OCI-LY3 (cell line): ENCODE measurements at regions not wholly inside any gene's neighbourhood (a gene's known extent, or its start where the extent isn't known, plus 50 kb on each side); places are given as distances from the start of the nearest gene placed in this dataset.

Source experiments
- H2AFZ ChIP-seq: fragments of 200-600, 300-600 bp; shearing (Covaris generic); 2 replicates; pipeline ENCODE4 v1.6.0; 2014; ENCODE audit warnings: antibody characterized with exemption, low read depth, low read length
- H3K27ac ChIP-seq: fragments of 200-600, 300-600 bp; sonication (generic); 2 replicates; pipeline ENCODE4 v1.5.1; 2014; ENCODE audit warnings: mild to moderate bottlenecking, low read length, moderate library complexity, mixed read lengths
- H3K27me3 ChIP-seq: fragments of 200-600, 300-600 bp; sonication (generic); 2 replicates; pipeline ENCODE4 v1.6.1; 2014; ENCODE audit warnings: low read depth, low read length, mixed read lengths
- H3K36me3 ChIP-seq: fragments of 200-600, 300-600 bp; sonication (generic); replicated peaks from 2 replicates; pipeline ENCODE3; 2014; ENCODE audit warnings: low read depth, low read length, mixed read lengths
- H3K4me1 ChIP-seq: fragments of 300-600, 200-600 bp; sonication (generic); 2 replicates; pipeline ENCODE4 v1.6.1; 2014; ENCODE audit warnings: low read length, mixed read lengths
- H3K4me2 ChIP-seq: fragments of 200-600, 300-600 bp; sonication (generic); 2 replicates; pipeline ENCODE4 v1.6.1; 2014; ENCODE audit warnings: low read length, mixed read lengths
- H3K4me3 ChIP-seq: fragments of 300-600, 200-600 bp; sonication (generic); 2 replicates; pipeline ENCODE4 v1.5.1; 2014; ENCODE audit warnings: antibody characterized with exemption, mild to moderate bottlenecking, low read length, moderate library complexity
- H3K79me2 ChIP-seq: fragments of 300-600, 200-600 bp; shearing (Covaris generic); 2 replicates; pipeline ENCODE4 v1.6.1; 2014; ENCODE audit warnings: mild to moderate bottlenecking, low read length, mixed read lengths
- H3K9ac ChIP-seq: fragments of 300-600, 200-600 bp; shearing (Covaris generic); 2 replicates; pipeline ENCODE4 v1.6.0; 2014; ENCODE audit warnings: mild to moderate bottlenecking, low read length, moderate library complexity
- H3K9me3 ChIP-seq: fragments of 200-600, 300-600 bp; shearing (Covaris generic); 2 replicates; pipeline ENCODE4 v1.6.1; 2014; ENCODE audit warnings: low read length, mixed read lengths; ENCODE audit not compliant: insufficient read depth
- H4K20me1 ChIP-seq: fragments of 200-600, 300-600 bp; sonication (generic); 2 replicates; pipeline ENCODE4 v1.6.1; 2016; ENCODE audit warnings: low read length, mixed read lengths; ENCODE audit not compliant: insufficient read depth
- CTCF ChIP-seq: fragments of 200-600, 300-600 bp; sonication (generic); IDR thresholded peaks from 2 replicates; pipeline ENCODE4 v1.5.1; 2014; ENCODE audit warnings: antibody characterized with exemption, low read length, low read depth
- EZH2phosphoT487 ChIP-seq: fragments of 200-600 bp; shearing (Covaris generic); IDR thresholded peaks from 2 replicates; pipeline ENCODE4 v1.6.1; 2018; ENCODE audit warnings: antibody characterized with exemption, mixed run types, low read depth

- TF ChIP-seq EZH2phosphoT487 (no peak), CTCF (no peak)
- Histone ChIP-seq H3K9ac (no peak overlapping the region), H4K20me1 (no peaks in the 10 kb centered on the region), H3K79me2 (no peaks in the 10 kb centered on the region), H3K36me3 (no peaks in the 10 kb centered on the region), H3K4me2 (no peak overlapping the region), H3K27ac (no peak overlapping the region), H2AFZ (no peak overlapping the region), H3K9me3 (no peaks in the 10 kb centered on the region), H3K4me3 (no peak overlapping the region), H3K4me1 (no peaks in the 10 kb centered on the region), H3K27me3 (peaks cover 56% of the 10 kb centered on the region)
These were observed 137.1 kb downstream of the ZNF518B start for GRCh38 chr4:10320130-10320529.

GRCh38 chr4:10317345-10317744, 139.9 kb downstream of the ZNF518B start:
- no peaks in the 10 kb centered on the region for H3K9me3 ChIP-seq
- no peak overlapping the region for H3K27ac ChIP-seq
- no peaks in the 10 kb centered on the region for H3K36me3 ChIP-seq
- no peak overlapping the region for H3K4me2 ChIP-seq
- no peaks in the 10 kb centered on the region for H3K79me2 ChIP-seq
- no peak overlapping the region for H3K4me3 ChIP-seq
- no peaks in the 10 kb centered on the region for H4K20me1 ChIP-seq
- H3K9ac ChIP-seq, result no peak overlapping the region
- peaks cover 36% of the 10 kb centered on the region for H3K27me3 ChIP-seq
- no peak overlapping the region for H2AFZ ChIP-seq
- no peak for TF ChIP-seq CTCF
- no peak for TF ChIP-seq EZH2phosphoT487
- no peaks in the 10 kb centered on the region for H3K4me1 ChIP-seq

- H3K36me3 ChIP-seq, result no peaks in the 10 kb centered on the region
- no peaks in the 10 kb centered on the region for H4K20me1 ChIP-seq
- peaks cover 31% of the 10 kb centered on the region for H3K27me3 ChIP-seq
- no peak overlapping the region for H2AFZ ChIP-seq
- TF ChIP-seq CTCF, result no peak
- TF ChIP-seq EZH2phosphoT487, result no peak
- H3K27ac ChIP-seq, result no peak overlapping the region
- no peaks in the 10 kb centered on the region for H3K79me2 ChIP-seq
- H3K9me3 ChIP-seq, result no peaks in the 10 kb centered on the region
- no peaks in the 10 kb centered on the region for H3K4me1 ChIP-seq
- no peak overlapping the region for H3K4me2 ChIP-seq
- H3K9ac ChIP-seq, result no peak overlapping the region
- H3K4me3 ChIP-seq, result no peak overlapping the region
These were observed 140.4 kb downstream of the ZNF518B start for GRCh38 chr4:10316851-10317250.

GRCh38 chr4:10315638-10316037, 141.6 kb downstream of the ZNF518B start:
- H3K4me1 ChIP-seq, result no peaks in the 10 kb centered on the region
- H4K20me1 ChIP-seq, result no peaks in the 10 kb centered on the region
- no peaks in the 10 kb centered on the region for H3K9me3 ChIP-seq
- no peak for TF ChIP-seq CTCF
- no peak for TF ChIP-seq EZH2phosphoT487
- peaks cover 21% of the 10 kb centered on the region; the same call in 1 of the 2 replicates for H3K27me3 ChIP-seq
- no peak overlapping the region for H3K4me2 ChIP-seq
- H3K27ac ChIP-seq, result no peak overlapping the region
- H2AFZ ChIP-seq, result no peak overlapping the region
- no peaks in the 10 kb centered on the region for H3K79me2 ChIP-seq
- no peak overlapping the region for H3K9ac ChIP-seq
- no peak overlapping the region for H3K4me3 ChIP-seq
- H3K36me3 ChIP-seq, result no peaks in the 10 kb centered on the region
